ENCODE measurements at regions not wholly inside any gene's neighbourhood (a gene's known extent, or its start where the extent isn't known, plus 50 kb on each side); places are given as distances from the start of the nearest gene placed in this dataset.
A peak's percentile ranks its signal among the peaks of the same experiment; 100 is the strongest.
"Not testable (repeated sequence)": the region's sequence is repeated elsewhere in the genome, so short reads cannot be mapped to it uniquely, and the experiment has no call there.

- TF ChIP-seq, protein P1, sequence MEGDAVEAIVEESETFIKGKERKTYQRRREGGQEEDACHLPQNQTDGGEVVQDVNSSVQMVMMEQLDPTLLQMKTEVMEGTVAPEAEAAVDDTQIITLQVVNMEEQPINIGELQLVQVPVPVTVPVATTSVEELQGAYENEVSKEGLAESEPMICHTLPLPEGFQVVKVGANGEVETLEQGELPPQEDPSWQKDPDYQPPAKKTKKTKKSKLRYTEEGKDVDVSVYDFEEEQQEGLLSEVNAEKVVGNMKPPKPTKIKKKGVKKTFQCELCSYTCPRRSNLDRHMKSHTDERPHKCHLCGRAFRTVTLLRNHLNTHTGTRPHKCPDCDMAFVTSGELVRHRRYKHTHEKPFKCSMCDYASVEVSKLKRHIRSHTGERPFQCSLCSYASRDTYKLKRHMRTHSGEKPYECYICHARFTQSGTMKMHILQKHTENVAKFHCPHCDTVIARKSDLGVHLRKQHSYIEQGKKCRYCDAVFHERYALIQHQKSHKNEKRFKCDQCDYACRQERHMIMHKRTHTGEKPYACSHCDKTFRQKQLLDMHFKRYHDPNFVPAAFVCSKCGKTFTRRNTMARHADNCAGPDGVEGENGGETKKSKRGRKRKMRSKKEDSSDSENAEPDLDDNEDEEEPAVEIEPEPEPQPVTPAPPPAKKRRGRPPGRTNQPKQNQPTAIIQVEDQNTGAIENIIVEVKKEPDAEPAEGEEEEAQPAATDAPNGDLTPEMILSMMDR (IDR thresholded peaks at IDR 0.05; ENCODE audit: insufficient read depth, missing control alignments): no peak
- FAIRE-seq: no peak
Measured at GRCh38 chr18:1092228-1092627, 187.6 kb downstream of the ADCYAP1 start.

GRCh38 chr18:1094409-1094808 lies 189.7 kb downstream of the ADCYAP1 start:
- no peak for DNase-seq (ENCODE audit: insufficient read length, low spot score)
- TF ChIP-seq, protein P1 (IDR thresholded peaks at IDR 0.05; ENCODE audit: insufficient read depth, missing control alignments): no peak
- no peak for FAIRE-seq

More at GRCh38 chr18:1092228-1092627, 187.6 kb downstream of the ADCYAP1 start:
- DNase-seq (ENCODE audit: insufficient read length, low spot score): no peak

GRCh38 chr18:1097991-1098735 lies 193.5 kb downstream of the ADCYAP1 start:
- not testable (repeated sequence) for FAIRE-seq

DNA sequence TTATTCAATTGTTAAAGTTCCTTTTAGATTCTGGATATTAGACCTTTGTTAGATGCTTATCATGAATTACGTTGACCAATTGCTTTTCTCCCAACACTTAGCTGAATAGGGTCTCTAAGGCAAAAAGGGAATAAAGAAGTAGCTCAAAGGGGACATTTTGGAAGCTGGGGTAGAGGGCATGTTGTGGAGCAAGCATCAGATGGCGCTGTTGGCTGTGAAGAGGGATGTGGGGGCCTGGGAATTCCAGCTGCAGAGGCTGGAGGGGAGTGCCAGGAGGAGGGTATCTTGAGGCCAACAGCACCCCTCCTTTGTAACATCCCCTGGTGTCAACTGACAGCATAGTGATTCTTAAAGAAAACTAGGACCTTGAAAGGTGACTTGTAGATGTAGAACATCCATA lies 198.2 kb downstream of the ADCYAP1 start:
- DNase-seq (ENCODE audit: insufficient read length, low spot score) (no peak), FAIRE-seq (no peak)
- TF ChIP-seq, protein P1 (IDR thresholded peaks at IDR 0.05; ENCODE audit: insufficient read depth, missing control alignments): no peak

More at GRCh38 chr18:1097991-1098735, 193.5 kb downstream of the ADCYAP1 start:
- DNase-seq (ENCODE audit: insufficient read length, low spot score): not testable (repeated sequence)

DNA sequence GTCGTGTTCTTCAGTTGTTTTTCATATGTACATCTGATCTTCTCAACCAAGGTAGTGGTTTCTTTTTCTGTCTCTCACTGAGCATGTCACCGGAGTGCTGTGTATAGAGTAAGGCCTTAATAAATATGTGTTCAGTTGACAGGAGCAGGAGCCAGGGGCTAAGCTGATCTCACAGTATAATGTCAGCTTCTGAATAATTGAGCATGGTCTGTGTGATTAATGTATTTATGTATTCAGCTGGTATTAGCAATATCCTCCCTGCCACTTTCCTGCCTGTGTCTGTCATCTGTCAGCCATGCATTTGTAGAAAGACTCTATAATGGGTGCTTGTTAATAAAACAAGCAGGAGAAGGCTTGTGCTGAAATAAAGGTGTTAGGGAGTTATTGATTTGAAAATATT lies 198.9 kb downstream of the ADCYAP1 start:
- DNase-seq (ENCODE audit: insufficient read length, low spot score): no peak
- FAIRE-seq: peak; percentile 80
- TF ChIP-seq, protein P1 (IDR thresholded peaks at IDR 0.05; ENCODE audit: insufficient read depth, missing control alignments): no peak

DNA sequence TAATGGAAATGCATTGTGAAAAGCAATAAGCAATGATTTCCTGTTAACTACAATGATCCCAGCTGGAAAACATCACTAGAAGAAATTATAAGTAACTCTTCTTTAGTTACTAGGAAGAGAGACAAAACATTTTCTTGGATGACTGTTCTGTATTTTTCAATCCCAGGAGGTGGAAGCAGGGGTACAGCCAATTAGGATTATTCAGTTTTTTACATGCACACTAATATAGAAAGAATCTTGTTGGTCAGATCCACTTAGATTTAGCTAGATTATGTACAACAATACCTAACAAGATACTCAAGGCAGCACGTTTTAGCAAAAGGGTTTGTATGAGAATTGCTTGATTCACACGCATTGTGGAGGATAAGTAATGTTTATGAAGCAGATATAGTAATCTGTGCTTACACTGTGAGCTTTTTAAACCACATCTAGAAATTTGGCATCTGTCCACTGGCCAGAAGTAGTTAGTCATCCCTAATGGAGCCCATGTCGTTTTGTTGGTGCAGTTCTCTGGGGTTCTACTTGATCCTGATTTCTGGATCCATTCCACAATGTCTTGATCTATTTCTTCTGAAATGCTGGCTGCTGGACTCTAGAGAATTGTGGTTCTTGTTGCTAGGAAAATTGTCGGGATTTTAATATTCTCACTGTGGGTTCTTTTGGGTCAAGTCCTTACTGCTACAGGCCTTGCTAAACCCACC lies 199.7 kb downstream of the ADCYAP1 start:
- FAIRE-seq (peak; percentile 64), DNase-seq (ENCODE audit: insufficient read length, low spot score) (no peak)
- TF ChIP-seq, protein P1 (IDR thresholded peaks at IDR 0.05; ENCODE audit: insufficient read depth, missing control alignments): no peak

DNA sequence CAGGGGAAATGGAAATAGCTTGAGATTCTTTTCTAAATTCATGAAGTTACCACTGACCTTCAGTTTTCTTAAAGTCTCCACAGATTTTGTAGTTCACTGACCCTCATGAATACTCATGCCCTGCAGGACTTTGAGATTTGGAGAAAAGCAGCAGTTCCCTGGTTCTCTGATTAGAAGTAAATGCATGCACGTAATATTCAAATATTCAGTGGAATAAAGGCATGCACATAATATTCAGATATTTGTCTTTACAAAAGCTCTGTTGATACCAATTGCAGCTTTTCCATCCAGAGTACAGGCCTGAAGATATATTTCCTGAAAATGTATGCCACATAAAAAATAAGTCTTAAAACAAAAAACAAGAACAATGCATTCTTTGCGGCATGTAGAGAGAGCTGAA lies 219.8 kb downstream of the ADCYAP1 start:
- TF ChIP-seq, protein P1 (IDR thresholded peaks at IDR 0.05; ENCODE audit: insufficient read depth, missing control alignments): no peak
- FAIRE-seq: no peak
- DNase-seq (ENCODE audit: insufficient read length, low spot score): no peak

Data from D721Med (cell line).